GM18873 (cell line): ENCODE measurements at regions not wholly inside any gene's neighbourhood (a gene's known extent, or its start where the extent isn't known, plus 50 kb on each side); places are given as distances from the start of the nearest gene placed in this dataset.
"Not testable (repeated sequence)": the region's sequence is repeated elsewhere in the genome, so short reads cannot be mapped to it uniquely, and the experiment has no call there.

Experiments used
- ATAC-seq: cut with Tn5 transposase; IDR thresholded peaks from one replicate; pipeline ENCODE4 v1.9.1; 2021; ENCODE audit warnings: mild to moderate bottlenecking, moderate library complexity, moderate number of reproducible peaks; ENCODE audit not compliant: unreplicated experiment, low FRiP score

- no peak for ATAC-seq
Observed at GRCh38 chr4:43564591-43564990, 672.1 kb downstream of the GRXCR1 start.

- ATAC-seq, result no peak
Observed at GRCh38 chr4:43567644-43568043, 675.1 kb downstream of the GRXCR1 start.

GRCh38 chr4:43586813-43587212 lies 694.3 kb downstream of the GRXCR1 start:
- ATAC-seq, result no peak

- no peak for ATAC-seq
Observed at GRCh38 chr4:43587758-43588157, 695.2 kb downstream of the GRXCR1 start.

- no peak for ATAC-seq
Observed at GRCh38 chr4:43607400-43607799, 714.9 kb downstream of the GRXCR1 start.

GRCh38 chr4:43607827-43608461 lies 715.4 kb downstream of the GRXCR1 start:
- no peak for ATAC-seq

- no peak for ATAC-seq
Observed at GRCh38 chr4:43619219-43619618, 726.7 kb downstream of the GRXCR1 start.

- ATAC-seq, result not testable (repeated sequence)
Observed at GRCh38 chr4:43637893-43638292, 745.4 kb downstream of the GRXCR1 start.

GRCh38 chr4:43651991-43652390 lies 759.5 kb downstream of the GRXCR1 start:
- no peak for ATAC-seq

- not testable (repeated sequence) for ATAC-seq
Observed at GRCh38 chr4:43659547-43659946, 767.0 kb downstream of the GRXCR1 start.

GRCh38 chr4:43672265-43672885 lies 776.2 kb downstream of the KCTD8 start:
- ATAC-seq, result not testable (repeated sequence)

GRCh38 chr4:43680421-43680820 lies 768.2 kb downstream of the KCTD8 start:
- no peak for ATAC-seq

- ATAC-seq, result no peak
Observed at GRCh38 chr4:43682551-43682950, 766.1 kb downstream of the KCTD8 start.

- no peak for ATAC-seq
Observed at GRCh38 chr4:43690116-43690515, 758.5 kb downstream of the KCTD8 start.

GRCh38 chr4:43693876-43694275 lies 754.7 kb downstream of the KCTD8 start:
- ATAC-seq, result no peak

GRCh38 chr4:43709443-43709842 lies 739.2 kb downstream of the KCTD8 start:
- ATAC-seq, result no peak

GRCh38 chr4:43716721-43717395 lies 731.8 kb downstream of the KCTD8 start:
- no peak for ATAC-seq

- ATAC-seq, result no peak
Observed at GRCh38 chr4:43718369-43718768, 730.2 kb downstream of the KCTD8 start.

GRCh38 chr4:43732829-43733426 lies 715.7 kb downstream of the KCTD8 start:
- no peak for ATAC-seq

GRCh38 chr4:43742083-43742482 lies 706.5 kb downstream of the KCTD8 start:
- no peak for ATAC-seq

GRCh38 chr4:43754566-43754965 lies 694.0 kb downstream of the KCTD8 start:
- no peak for ATAC-seq
